ENCODE measurements at regions not wholly inside any gene's neighbourhood (a gene's known extent, or its start where the extent isn't known, plus 50 kb on each side); places are given as distances from the start of the nearest gene placed in this dataset.
A peak's percentile ranks its signal among the peaks of the same experiment; 100 is the strongest.

DNA sequence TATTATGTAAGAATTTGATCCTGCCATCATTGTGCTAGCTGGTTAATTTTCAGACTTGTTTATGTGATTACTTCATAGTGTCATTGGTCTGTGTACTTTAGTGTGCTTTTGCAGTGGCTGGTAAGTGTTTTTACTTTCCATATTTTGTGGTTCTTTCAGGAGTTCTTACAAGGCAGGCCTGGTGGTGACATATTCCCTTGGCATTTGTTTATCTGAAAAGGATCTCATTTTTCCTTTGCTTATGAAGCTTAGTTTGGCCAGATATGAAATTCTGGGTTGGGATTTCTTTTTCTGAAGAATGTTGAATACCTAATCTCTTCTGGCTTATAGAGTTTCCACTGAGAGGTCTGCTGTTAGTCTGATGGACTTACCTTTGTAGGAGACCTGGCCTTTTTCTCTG lies 72.8 kb upstream of the MC4R start:
- no peak for DNase-seq

- DNase-seq, result no peak
These were observed 74.2 kb upstream of the MC4R start for GRCh38 chr18:60446821-60447220.

DNA sequence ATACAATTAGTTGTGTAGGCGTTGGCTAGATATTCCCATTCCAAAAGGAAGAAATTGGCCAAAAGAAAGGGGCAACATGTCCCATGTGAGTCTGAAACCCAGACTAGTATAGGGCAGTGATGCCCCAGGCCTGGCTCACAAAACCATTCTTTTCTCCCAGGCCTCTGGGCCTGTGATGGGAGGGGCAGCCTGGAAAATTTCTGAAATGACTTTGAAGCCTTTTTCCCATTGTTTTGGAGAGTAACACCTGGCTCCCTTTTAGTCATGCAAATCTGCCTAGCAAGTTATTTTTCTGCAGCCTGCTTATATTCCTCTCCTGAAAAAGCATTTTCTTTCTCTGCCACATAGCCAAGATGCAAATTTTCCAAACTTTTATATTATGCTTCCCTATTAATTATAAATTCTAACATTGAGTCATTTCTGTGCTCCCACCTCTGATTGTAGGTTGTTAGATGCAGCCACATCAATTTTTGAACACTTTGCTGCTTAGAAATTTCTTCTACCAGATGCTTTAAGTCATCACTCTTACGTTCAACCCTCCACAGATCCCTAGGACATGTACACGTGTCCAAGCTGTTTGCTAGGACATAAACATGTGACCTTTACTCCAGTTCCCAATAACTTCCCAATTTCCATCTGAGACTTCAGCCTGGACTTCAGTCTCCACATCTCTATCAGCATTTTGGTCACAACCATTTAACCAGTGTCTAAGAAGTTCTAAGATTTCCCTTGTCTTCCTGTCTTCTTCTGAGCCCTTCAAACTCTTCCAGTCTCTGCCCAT lies 76.1 kb upstream of the MC4R start:
- no peak for DNase-seq

GRCh38 chr18:60452421-60452820 lies 79.8 kb upstream of the MC4R start:
- DNase-seq, result no peak

GRCh38 chr18:60466677-60467076 lies 94.1 kb upstream of the MC4R start:
- no peak for DNase-seq

GRCh38 chr18:60469387-60470100 lies 97.0 kb upstream of the MC4R start:
- no peak for DNase-seq

DNA sequence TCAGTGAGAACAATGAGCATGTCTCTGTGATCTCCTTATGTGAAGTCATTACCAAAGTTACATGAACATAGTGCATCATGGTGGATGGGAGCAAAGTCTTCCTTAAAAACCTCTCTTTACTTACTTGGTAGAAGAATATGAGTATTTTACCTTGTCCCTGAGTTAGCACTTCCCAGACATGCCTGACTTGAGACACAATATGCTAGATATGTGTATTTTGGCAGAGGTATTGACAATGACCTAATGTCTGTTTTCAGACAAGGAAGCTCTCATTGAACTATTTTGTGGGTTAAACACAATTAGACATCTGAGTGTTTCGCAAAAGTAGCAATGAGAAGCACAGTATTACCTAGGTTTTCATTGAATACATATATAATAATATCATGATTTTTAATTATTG lies 99.1 kb upstream of the MC4R start:
- no peak for DNase-seq

GRCh38 chr18:60485201-60485600 lies 112.6 kb upstream of the MC4R start:
- no peak for DNase-seq

- DNase-seq, result no peak
These were observed 120.5 kb upstream of the MC4R start for GRCh38 chr18:60493066-60493465.

DNA sequence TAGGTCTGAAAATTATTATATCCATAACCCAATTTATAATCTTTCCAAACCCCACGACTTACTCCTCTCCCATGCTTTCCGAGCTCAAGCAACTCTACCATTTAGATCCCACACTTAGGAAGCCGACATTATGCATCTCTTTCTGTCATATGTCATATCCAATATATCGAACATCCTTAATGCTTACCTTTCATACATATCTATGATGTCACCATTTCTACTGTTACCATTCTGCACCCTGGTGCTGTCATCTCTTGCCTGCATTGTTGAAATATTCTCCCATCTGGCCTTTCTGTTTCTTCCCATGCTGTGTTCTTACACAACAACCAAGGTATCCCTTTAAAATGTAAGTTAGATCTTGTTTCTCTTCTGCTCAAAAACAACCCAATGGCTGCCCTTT lies 127.1 kb upstream of the MC4R start:
- DNase-seq, result no peak

DNA sequence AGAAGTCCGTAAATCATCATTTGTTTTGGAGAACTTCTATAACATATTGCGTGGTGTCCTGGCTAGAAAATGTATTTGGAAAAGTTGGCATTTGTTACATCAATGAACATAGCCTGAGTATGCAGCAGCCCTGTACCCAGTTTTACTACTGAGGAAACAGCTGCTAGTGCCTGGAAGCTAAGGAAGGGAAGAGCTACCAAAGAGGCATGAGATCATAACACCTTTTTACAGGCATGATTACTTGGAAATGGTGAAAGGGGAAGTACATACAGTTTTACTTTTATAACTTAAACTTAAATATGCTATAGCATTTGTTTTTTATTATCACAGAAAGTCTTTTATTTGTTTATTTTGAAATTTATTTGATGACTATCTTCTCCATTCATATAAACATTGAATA lies 128.4 kb upstream of the MC4R start:
- no peak for DNase-seq

DNA sequence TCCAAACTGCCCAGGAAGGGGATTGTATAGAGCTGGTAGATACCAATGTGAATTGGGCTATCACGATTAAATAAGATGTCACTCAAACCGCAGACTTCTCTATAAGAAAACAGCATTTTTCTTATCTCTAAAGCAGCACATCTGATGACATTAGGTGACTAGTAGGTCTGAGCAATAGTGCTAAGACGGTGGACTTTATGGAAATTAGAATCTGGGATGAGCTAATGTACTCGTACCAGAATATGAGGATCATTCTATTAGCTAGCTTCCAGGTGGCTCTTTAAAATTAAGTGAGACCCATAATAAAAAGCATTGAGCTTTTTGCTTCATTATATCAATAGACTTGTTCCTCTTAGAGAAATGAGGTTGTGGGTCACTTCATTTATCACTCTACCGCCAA lies 130.0 kb upstream of the MC4R start:
- no peak for DNase-seq

GRCh38 chr18:60503199-60503598 lies 130.6 kb upstream of the MC4R start:
- no peak for DNase-seq

DNA sequence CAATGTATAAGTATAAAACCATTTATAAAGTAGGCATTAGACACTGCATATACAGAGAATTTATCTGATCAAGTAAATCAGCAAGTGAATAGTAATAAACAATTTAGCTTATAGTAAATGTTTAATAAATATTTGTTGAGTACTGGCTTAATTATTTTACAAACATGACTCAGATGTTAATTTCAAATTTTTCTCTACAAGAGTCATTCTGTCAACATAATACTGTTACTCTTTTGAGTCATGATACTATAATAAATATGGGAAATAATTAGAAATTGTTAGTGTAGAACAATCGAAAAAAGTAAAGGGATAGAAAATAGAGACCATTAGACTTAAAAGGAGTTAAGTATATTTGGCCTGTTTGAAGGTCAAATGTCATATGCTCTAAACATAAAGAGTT lies 133.6 kb upstream of the MC4R start:
- DNase-seq, result no peak

DNA sequence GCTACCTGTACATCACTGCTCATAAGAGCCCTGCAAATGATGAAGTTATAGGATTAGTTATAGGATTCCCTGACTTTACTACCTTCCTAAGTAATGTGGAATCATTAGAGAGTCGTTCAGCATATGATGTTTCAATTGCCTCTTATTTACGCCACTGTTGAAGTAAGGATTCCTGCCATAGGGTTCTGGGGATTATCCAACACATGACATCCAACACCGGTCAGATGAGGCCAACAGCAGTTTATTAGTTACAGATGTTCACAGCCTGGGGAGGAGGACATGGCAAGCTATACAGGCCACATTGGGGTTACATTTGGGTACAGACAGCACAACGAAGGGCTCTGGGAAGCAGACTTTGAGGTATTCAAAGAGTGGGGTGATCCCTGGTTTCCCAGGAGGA lies 134.1 kb upstream of the MC4R start:
- no peak for DNase-seq

DNA sequence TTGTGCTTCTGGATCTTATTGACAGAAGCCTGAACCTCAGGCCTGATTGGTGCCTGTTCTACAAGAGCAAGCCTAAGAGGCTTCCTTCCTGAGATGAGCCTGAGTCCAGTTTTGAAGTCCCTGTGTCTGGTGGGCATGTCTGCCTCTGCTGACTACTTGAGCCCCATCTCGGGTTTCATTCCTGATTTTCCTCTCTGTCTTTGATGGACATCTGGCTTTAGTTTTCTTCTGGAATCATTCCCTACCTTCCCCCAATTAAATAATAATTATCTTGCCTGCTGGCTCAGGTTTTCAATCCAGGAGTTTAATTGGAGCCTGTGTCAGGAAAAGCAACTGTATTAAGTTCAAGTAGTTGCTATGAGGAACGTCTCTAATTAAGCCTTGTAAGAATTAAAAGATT lies 135.5 kb upstream of the MC4R start:
- no peak for DNase-seq

DNA sequence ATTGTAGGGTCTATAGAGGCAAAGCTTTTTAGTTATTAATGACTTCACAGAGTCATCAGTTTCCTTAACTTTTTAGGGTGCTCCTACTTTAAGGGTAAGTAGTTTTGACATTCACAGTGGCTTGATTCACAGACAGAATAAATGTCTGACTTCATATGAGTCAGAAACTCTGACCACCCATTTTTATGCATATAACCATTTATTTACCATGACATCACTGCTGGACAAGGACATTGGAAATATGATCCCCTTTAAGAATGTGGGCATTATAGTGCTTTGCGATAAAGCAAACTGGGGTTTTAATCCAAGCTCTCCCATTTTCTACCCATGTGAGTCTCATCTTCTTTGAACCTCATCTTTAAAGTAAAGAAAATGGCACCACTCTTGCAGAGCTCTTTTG lies 162.0 kb upstream of the MC4R start:
- no peak for DNase-seq

- DNase-seq, result no peak
These were observed 164.5 kb upstream of the MC4R start for GRCh38 chr18:60537074-60537473.

DNA sequence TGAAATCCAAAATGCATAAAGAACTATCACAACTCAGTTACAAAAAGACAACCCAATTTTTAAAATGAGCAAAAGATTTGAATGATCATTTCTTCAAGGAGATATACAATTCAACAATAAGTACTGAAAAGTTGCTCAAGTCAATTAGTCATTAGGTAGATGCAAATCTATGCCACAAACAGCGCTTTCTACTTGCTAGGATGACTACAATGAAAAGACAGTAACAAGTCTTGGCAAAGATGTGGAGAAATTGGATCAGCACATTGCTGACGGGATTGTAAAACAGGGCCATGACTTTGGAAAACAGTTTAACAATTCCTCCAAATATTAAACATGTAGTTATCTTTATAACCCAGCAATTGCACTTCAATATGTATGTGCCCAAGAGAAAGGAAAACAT lies 166.3 kb upstream of the MC4R start:
- no peak for DNase-seq

DNA sequence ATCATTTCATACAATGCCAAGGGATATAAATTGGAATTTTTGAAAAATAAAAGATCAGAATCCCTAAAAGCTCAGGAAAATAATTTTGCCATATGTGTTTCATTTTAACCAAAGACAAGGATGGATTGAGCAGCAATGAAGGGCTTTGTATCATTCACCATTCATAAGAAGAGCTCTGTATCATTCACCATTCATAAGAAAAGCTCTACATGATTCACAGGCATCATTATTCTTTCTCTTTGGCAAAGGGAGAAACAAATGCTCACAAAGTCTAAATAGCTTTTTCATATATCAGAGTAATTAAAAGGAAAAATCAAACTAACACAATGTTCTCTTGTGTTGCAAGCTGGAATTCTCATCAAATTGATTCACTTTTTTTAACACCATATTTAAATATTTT lies 169.1 kb upstream of the MC4R start:
- no peak for DNase-seq

GRCh38 chr18:60543646-60544045 lies 171.1 kb upstream of the MC4R start:
- no peak for DNase-seq

DNA sequence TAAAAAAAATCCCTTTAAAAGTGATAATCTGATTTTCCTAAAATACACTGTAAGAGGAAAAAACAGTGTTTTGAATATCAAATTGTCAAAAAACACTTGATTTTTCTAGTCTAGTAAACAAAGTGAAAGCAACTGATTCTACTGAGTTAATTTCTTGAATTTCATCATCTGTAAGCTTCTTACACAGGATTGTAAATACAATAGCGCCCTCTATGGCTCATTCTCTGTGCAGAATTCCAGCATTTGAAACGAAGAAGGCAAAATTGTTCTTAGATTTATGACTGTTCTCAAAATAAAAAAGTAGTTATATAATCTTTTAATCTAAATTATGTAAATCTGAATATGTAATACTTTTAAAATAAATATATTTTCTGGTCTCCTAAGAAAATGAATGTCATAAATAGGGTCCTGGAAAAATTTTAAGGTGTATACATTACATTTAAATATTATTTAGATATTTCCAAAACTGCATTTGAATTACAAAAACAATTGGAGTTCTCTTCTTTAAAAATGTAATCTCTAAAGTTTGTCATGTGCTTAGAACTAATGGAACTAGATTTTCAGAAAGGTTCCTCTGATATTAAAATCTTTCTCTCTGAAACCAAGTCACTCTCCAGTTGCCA lies 176.9 kb upstream of the MC4R start:
- DNase-seq, result peak; percentile 83

DNA sequence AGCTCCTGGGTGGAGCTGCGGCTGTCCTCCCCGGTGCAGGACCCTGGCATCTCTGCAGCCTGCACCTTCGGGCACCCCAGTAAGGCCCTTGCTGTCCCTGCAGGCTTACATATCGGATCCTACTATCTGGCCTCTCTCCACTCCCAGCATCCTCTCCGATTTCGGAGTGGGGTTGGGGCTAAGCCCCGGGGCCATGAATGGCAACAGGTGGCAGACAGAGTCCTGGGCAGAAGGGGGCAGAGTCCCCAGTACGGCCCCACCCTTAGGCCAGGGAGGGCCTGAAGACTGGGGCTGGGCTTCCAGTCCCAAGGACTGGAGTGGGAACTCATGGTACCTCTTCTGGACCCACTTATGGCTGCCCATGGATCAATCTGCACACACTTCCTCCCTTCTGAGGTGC lies 180.4 kb upstream of the MC4R start:
- DNase-seq, result no peak

GRCh38 chr18:60554967-60555366 lies 182.4 kb upstream of the MC4R start:
- peak; percentile 23 for DNase-seq

Measured in RPMI8226 (cell line).